Karpas-422 (cell line): ENCODE measurements at regions not wholly inside any gene's neighbourhood (a gene's known extent, or its start where the extent isn't known, plus 50 kb on each side); places are given as distances from the start of the nearest gene placed in this dataset.

ENCODE experiments used
- DNase-seq: peaks from one replicate; pipeline ENCODE4 v3.0.0-alpha.2; 2015
- H2AFZ ChIP-seq: fragments of 200-600 bp; sonication (generic); 2 replicates; pipeline ENCODE4 v1.6.1; 2014; ENCODE audit warnings: antibody characterized with exemption, low read length, mixed read lengths
- H3K27ac ChIP-seq: fragments of 200-600 bp; sonication (generic); 2 replicates; pipeline ENCODE4 v1.5.1; 2014; ENCODE audit warnings: mild to moderate bottlenecking, low read length, moderate library complexity
- H3K27me3 ChIP-seq: fragments of 200-600 bp; sonication (generic); 2 replicates; pipeline ENCODE4 v1.6.1; 2014; ENCODE audit warnings: low read length, mixed read lengths
- H3K36me3 ChIP-seq: fragments of 200-600 bp; sonication (generic); 2 replicates; pipeline ENCODE4 v1.6.1; 2014; ENCODE audit warnings: low read length, mixed read lengths; ENCODE audit not compliant: insufficient read depth
- H3K4me1 ChIP-seq: fragments of 200-600 bp; sonication (generic); 2 replicates; pipeline ENCODE4 v1.6.1; 2014; ENCODE audit warnings: mild to moderate bottlenecking, low read length, mixed read lengths
- H3K4me2 ChIP-seq: fragments of 200-600 bp; sonication (generic); 2 replicates; pipeline ENCODE4 v1.6.1; 2014; ENCODE audit warnings: low read length, low read depth, mild to moderate bottlenecking; ENCODE audit not compliant: poor library complexity, severe bottlenecking
- H3K4me3 ChIP-seq: fragments of 200-600 bp; sonication (generic); 2 replicates; pipeline ENCODE4 v1.5.1; 2014; ENCODE audit warnings: mild to moderate bottlenecking, antibody characterized with exemption, low read length, mixed read lengths
- H3K79me2 ChIP-seq: fragments of 200-600 bp; sonication (generic); 2 replicates; pipeline ENCODE4 v1.6.1; 2014; ENCODE audit warnings: mild to moderate bottlenecking, low read length, mixed read lengths
- H3K9ac ChIP-seq: fragments of 200-600 bp; sonication (generic); 2 replicates; pipeline ENCODE4 v1.6.0; 2014; ENCODE audit warnings: low read length
- H3K9me2 ChIP-seq: fragments of 200-600 bp; sonication (generic), shearing (Covaris generic); replicated peaks from 2 replicates; pipeline ENCODE4 v1.6.0; 2014; ENCODE audit warnings: mild to moderate bottlenecking, low read length, moderate library complexity; ENCODE audit not compliant: insufficient read depth
- H3K9me3 ChIP-seq: fragments of 300-700, 200-600 bp; sonication (generic); 2 replicates; pipeline ENCODE4 v1.6.1; 2014; ENCODE audit warnings: low read length, mixed read lengths
- H4K20me1 ChIP-seq: fragments of 200-600 bp; sonication (generic); 2 replicates; pipeline ENCODE4 v1.6.1; 2014; ENCODE audit warnings: mild to moderate bottlenecking, antibody characterized with exemption, low read length, low read depth; ENCODE audit not compliant: insufficient read depth

- Histone ChIP-seq H3K4me2 (no peak overlapping the region), H3K4me1 (peaks cover 16% of the 10 kb centered on the region), H3K27me3 (no peaks in the 10 kb centered on the region), H3K9me3 (no peaks in the 10 kb centered on the region), H3K9me2 (no peaks in the 10 kb centered on the region), H3K36me3 (no peaks in the 10 kb centered on the region), H3K27ac (no peak overlapping the region), H2AFZ (no peak overlapping the region), H3K79me2 (no peaks in the 10 kb centered on the region), H3K4me3 (no peak overlapping the region), H3K9ac (no peak overlapping the region), H4K20me1 (no peaks in the 10 kb centered on the region)
- DNase-seq: no peak
Measured at GRCh38 chr6:105981002-105981887, 104.9 kb upstream of the PRDM1 start.

GRCh38 chr6:105978974-105979373, 107.2 kb upstream of the PRDM1 start:
- H3K79me2 ChIP-seq: no peaks in the 10 kb centered on the region
- H3K9me2 ChIP-seq: no peaks in the 10 kb centered on the region
- no peak overlapping the region for H3K4me3 ChIP-seq
- H4K20me1 ChIP-seq: no peaks in the 10 kb centered on the region
- H3K36me3 ChIP-seq: no peaks in the 10 kb centered on the region
- no peak overlapping the region for H3K9ac ChIP-seq
- peak overlapping the region; percentile 97 for H2AFZ ChIP-seq
- H3K27ac ChIP-seq: peak overlapping the region; percentile 42
- no peak for DNase-seq
- H3K27me3 ChIP-seq: no peaks in the 10 kb centered on the region
- H3K9me3 ChIP-seq: no peaks in the 10 kb centered on the region
- peak overlapping the region; percentile 38 for H3K4me2 ChIP-seq
- peaks cover 16% of the 10 kb centered on the region for H3K4me1 ChIP-seq

- H3K4me2 ChIP-seq: peak overlapping the region; percentile 38
Measured at GRCh38 chr6:105977934-105978504, 108.1 kb upstream of the PRDM1 start.

GRCh38 chr6:105974986-105975385, 111.2 kb upstream of the PRDM1 start:
- Histone ChIP-seq H3K79me2 (no peaks in the 10 kb centered on the region), H3K36me3 (no peaks in the 10 kb centered on the region), H2AFZ (no peak overlapping the region), H4K20me1 (no peaks in the 10 kb centered on the region), H3K9me3 (peaks cover 6% of the 10 kb centered on the region; the same call in 1 of the 2 replicates), H3K4me2 (no peak overlapping the region), H3K4me3 (no peak overlapping the region), H3K27me3 (no peaks in the 10 kb centered on the region), H3K27ac (no peak overlapping the region), H3K9ac (no peak overlapping the region), H3K4me1 (peaks cover 16% of the 10 kb centered on the region), H3K9me2 (no peaks in the 10 kb centered on the region)
- no peak for DNase-seq

More at GRCh38 chr6:105977934-105978504, 108.1 kb upstream of the PRDM1 start:
- no peaks in the 10 kb centered on the region for H3K79me2 ChIP-seq
- no peak overlapping the region; the same call in 1 of the 2 replicates for H2AFZ ChIP-seq
- no peak for DNase-seq
- no peaks in the 10 kb centered on the region for H3K36me3 ChIP-seq
- H3K27me3 ChIP-seq: no peaks in the 10 kb centered on the region
- no peaks in the 10 kb centered on the region for H4K20me1 ChIP-seq
- H3K9me2 ChIP-seq: no peaks in the 10 kb centered on the region
- no peak overlapping the region for H3K9ac ChIP-seq
- H3K4me3 ChIP-seq: no peak overlapping the region
- peak overlapping the region; percentile 42 for H3K27ac ChIP-seq
- no peaks in the 10 kb centered on the region for H3K9me3 ChIP-seq
- H3K4me1 ChIP-seq: peaks cover 16% of the 10 kb centered on the region

- no peak overlapping the region for H3K4me3 ChIP-seq
- H3K36me3 ChIP-seq: no peaks in the 10 kb centered on the region
- no peaks in the 10 kb centered on the region for H4K20me1 ChIP-seq
- no peak overlapping the region for H3K4me2 ChIP-seq
- no peaks in the 10 kb centered on the region for H3K27me3 ChIP-seq
- H3K9me2 ChIP-seq: no peaks in the 10 kb centered on the region
- H2AFZ ChIP-seq: no peak overlapping the region
- no peaks in the 10 kb centered on the region for H3K4me1 ChIP-seq
- H3K9me3 ChIP-seq: peaks cover 6% of the 10 kb centered on the region; the same call in 1 of the 2 replicates
- DNase-seq: no peak
- H3K27ac ChIP-seq: no peak overlapping the region
- H3K79me2 ChIP-seq: no peaks in the 10 kb centered on the region
- no peak overlapping the region for H3K9ac ChIP-seq
Measured at GRCh38 chr6:105972440-105972839, 113.7 kb upstream of the PRDM1 start.

GRCh38 chr6:105968603-105969333, 117.4 kb upstream of the PRDM1 start:
- H3K27ac ChIP-seq: no peak overlapping the region
- no peaks in the 10 kb centered on the region for H3K27me3 ChIP-seq
- H2AFZ ChIP-seq: no peak overlapping the region
- H3K9me2 ChIP-seq: no peaks in the 10 kb centered on the region
- H3K9ac ChIP-seq: no peak overlapping the region
- no peak overlapping the region for H3K4me2 ChIP-seq
- no peaks in the 10 kb centered on the region for H3K4me1 ChIP-seq
- no peaks in the 10 kb centered on the region for H4K20me1 ChIP-seq
- no peak for DNase-seq
- no peak overlapping the region for H3K4me3 ChIP-seq
- peaks cover 6% of the 10 kb centered on the region; the same call in 1 of the 2 replicates for H3K9me3 ChIP-seq
- no peaks in the 10 kb centered on the region for H3K36me3 ChIP-seq
- no peaks in the 10 kb centered on the region for H3K79me2 ChIP-seq

- no peak for DNase-seq
- no peaks in the 10 kb centered on the region for H3K36me3 ChIP-seq
- H3K27me3 ChIP-seq: no peaks in the 10 kb centered on the region
- H2AFZ ChIP-seq: no peak overlapping the region
- H3K4me3 ChIP-seq: no peak overlapping the region
- no peak overlapping the region for H3K27ac ChIP-seq
- H3K4me1 ChIP-seq: no peaks in the 10 kb centered on the region
- H3K9me3 ChIP-seq: peaks cover 6% of the 10 kb centered on the region; the same call in 1 of the 2 replicates
- no peak overlapping the region for H3K9ac ChIP-seq
- H3K9me2 ChIP-seq: no peaks in the 10 kb centered on the region
- H4K20me1 ChIP-seq: no peaks in the 10 kb centered on the region
- no peak overlapping the region for H3K4me2 ChIP-seq
- H3K79me2 ChIP-seq: no peaks in the 10 kb centered on the region
Measured at GRCh38 chr6:105967917-105968602, 118.1 kb upstream of the PRDM1 start.
